MM.1S (cell line): ENCODE measurements at regions not wholly inside any gene's neighbourhood (a gene's known extent, or its start where the extent isn't known, plus 50 kb on each side); places are given as distances from the start of the nearest gene placed in this dataset.

Source experiments
- EZH2phosphoT487 ChIP-seq: fragments of 300-600 bp; sonication (generic); IDR thresholded peaks from 2 replicates; pipeline ENCODE4 v1.6.1; 2018; ENCODE audit warnings: antibody characterized with exemption, low read length
- TF ChIP-seq, protein P1 (sequence below): fragments of 300-600 bp; sonication (generic); IDR thresholded peaks from 2 replicates; pipeline ENCODE4 v1.5.1; 2016; ENCODE audit warnings: antibody characterized with exemption, low read length, mixed read lengths

DNA sequence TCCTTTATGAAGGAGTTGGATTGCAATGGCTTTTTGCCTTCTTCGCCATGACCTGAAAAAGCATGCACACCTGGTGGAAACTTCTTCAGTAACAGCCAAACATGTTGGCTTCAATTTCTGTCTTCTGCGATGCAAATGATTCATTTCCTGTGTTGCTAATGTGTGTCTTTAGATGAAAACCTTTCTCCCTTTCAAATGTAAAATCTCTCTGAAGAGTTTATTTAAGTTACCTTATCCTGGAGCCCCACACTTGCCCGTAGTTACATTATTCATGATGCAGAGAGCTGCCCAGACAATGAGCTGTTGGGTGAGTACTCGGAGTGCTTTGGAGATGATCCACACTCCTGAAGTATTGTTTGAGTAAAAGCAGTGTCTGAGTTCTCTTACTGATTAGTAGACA is 1100.9 kb downstream of the RPA4 start:
- TF ChIP-seq, protein P1, sequence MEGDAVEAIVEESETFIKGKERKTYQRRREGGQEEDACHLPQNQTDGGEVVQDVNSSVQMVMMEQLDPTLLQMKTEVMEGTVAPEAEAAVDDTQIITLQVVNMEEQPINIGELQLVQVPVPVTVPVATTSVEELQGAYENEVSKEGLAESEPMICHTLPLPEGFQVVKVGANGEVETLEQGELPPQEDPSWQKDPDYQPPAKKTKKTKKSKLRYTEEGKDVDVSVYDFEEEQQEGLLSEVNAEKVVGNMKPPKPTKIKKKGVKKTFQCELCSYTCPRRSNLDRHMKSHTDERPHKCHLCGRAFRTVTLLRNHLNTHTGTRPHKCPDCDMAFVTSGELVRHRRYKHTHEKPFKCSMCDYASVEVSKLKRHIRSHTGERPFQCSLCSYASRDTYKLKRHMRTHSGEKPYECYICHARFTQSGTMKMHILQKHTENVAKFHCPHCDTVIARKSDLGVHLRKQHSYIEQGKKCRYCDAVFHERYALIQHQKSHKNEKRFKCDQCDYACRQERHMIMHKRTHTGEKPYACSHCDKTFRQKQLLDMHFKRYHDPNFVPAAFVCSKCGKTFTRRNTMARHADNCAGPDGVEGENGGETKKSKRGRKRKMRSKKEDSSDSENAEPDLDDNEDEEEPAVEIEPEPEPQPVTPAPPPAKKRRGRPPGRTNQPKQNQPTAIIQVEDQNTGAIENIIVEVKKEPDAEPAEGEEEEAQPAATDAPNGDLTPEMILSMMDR, result no peak
- TF ChIP-seq EZH2phosphoT487, result no peak
